ENCODE measurements at regions not wholly inside any gene's neighbourhood (a gene's known extent, or its start where the extent isn't known, plus 50 kb on each side); places are given as distances from the start of the nearest gene placed in this dataset.
"Not testable (repeated sequence)": the region's sequence is repeated elsewhere in the genome, so short reads cannot be mapped to it uniquely, and the experiment has no call there.

- Mint-ChIP-seq H3K36me3 (ENCODE audit: low read depth) (no peaks in the 10 kb centered on the region), H3K4me1 (peaks cover 3% of the 10 kb centered on the region), H3K27ac (no peak overlapping the region), H3K4me3 (no peak overlapping the region), H3K9me3 (no peaks in the 10 kb centered on the region), H3K27me3 (no peaks in the 10 kb centered on the region)
- ATAC-seq (no peak), DNase-seq (no peak)
Observed at GRCh38 chrX:65588795-65589194, 54.2 kb upstream of the LAS1L start.

- DNase-seq, result no peak
- H3K4me3 Mint-ChIP-seq, result no peak overlapping the region
- ATAC-seq, result no peak
- H3K27ac Mint-ChIP-seq, result no peak overlapping the region
- H3K4me1 Mint-ChIP-seq, result no peaks in the 10 kb centered on the region
- no peaks in the 10 kb centered on the region for H3K36me3 Mint-ChIP-seq (ENCODE audit: low read depth)
- H3K27me3 Mint-ChIP-seq, result no peaks in the 10 kb centered on the region
- H3K9me3 Mint-ChIP-seq, result no peaks in the 10 kb centered on the region
Observed at GRCh38 chrX:65587616-65588526, 53.3 kb upstream of the LAS1L start.

GRCh38 chrX:65586491-65586890 is 51.9 kb upstream of the LAS1L start:
- H3K9me3 Mint-ChIP-seq, result no peaks in the 10 kb centered on the region
- H3K4me1 Mint-ChIP-seq, result peaks cover 6% of the 10 kb centered on the region
- H3K4me3 Mint-ChIP-seq, result no peak overlapping the region
- no peaks in the 10 kb centered on the region for H3K27me3 Mint-ChIP-seq
- H3K27ac Mint-ChIP-seq, result no peak overlapping the region
- no peaks in the 10 kb centered on the region for H3K36me3 Mint-ChIP-seq (ENCODE audit: low read depth)
- DNase-seq (no peak), ATAC-seq (no peak)

- not testable (repeated sequence) for ATAC-seq; H3K27ac Mint-ChIP-seq; DNase-seq; H3K4me1 Mint-ChIP-seq; H3K9me3 Mint-ChIP-seq; H3K27me3 Mint-ChIP-seq; H3K36me3 Mint-ChIP-seq (ENCODE audit: low read depth); H3K4me3 Mint-ChIP-seq
Observed at GRCh38 chrX:65585226-65585625, 50.6 kb upstream of the LAS1L start.
